Suprapubic skin (tissue), 3 donors: ENCODE measurements at regions not wholly inside any gene's neighbourhood (a gene's known extent, or its start where the extent isn't known, plus 50 kb on each side); places are given as distances from the start of the nearest gene placed in this dataset.

Source experiments
- CTCF ChIP-seq, 2 donors: fragments of 200-600 bp in 1 of 2; fragments of 450-650 bp in 1 of 2; sonication (generic) in 1 of 2; IDR thresholded peaks; one replicate each; pipeline ENCODE4 v1.5.1; 2016 to 2019; ENCODE audit warnings: antibody characterized with exemption in 2 of 2, mild to moderate bottlenecking in 1 of 2, moderate library complexity in 1 of 2
- EP300 ChIP-seq: sonication (generic); formaldehyde crosslinking; IDR thresholded peaks from one replicate; pipeline ENCODE4 v1.6.1; 2017; ENCODE audit warnings: antibody characterized with exemption

GRCh38 chr13:76389321-76389720 lies 496.9 kb downstream of the KCTD12 start:
- no peak for TF ChIP-seq CTCF (IDR thresholded peaks at IDR 0.05)
- no peak for TF ChIP-seq EP300
